Inflammatory macrophage (primary cell): ENCODE measurements at regions not wholly inside any gene's neighbourhood (a gene's known extent, or its start where the extent isn't known, plus 50 kb on each side); places are given as distances from the start of the nearest gene placed in this dataset.
"Not testable (repeated sequence)": the region's sequence is repeated elsewhere in the genome, so short reads cannot be mapped to it uniquely, and the experiment has no call there.

Experiments used
- DNase-seq, 2 donors: peaks; one replicate each; pipeline ENCODE4 v3.0.0-alpha.2; 2020 to 2022

DNA sequence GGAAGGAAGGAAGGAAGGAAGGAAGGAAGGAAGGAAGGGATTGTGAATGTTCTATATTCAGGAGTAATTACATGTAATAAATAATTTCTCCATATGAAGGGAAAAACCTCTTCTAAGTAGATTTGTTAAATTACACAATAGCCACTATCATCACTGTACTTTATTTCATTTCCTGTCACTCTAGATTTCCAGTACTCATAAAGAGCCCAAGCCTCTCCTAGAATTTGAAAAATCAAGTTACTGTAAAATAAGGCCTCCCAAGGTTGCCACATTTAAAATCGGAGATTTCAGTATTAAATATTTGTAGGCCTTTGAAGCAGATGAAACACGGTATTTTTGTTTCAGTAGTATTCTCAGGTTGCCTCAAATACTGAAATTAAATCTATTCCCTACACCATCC, 499.0 kb downstream of the CDH10 start:
- no peak for DNase-seq

DNA sequence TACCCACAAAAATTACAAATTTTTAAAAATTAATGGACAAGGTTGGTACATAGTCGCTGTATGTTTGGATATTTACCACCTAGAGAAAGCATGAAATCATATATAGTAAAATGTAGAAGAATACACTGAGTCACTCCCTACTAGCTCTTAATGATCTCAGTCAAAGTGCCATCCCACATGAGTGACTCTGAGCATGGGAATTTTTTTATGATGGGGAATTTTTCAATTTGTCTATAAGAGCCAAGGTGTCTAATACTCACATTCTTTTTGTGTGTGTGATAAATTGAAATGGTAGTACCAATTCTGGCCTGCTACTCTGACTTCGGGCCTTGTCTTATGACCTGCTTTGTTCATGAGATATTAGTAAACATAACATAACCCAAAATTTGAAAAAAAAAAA, 483.2 kb downstream of the CDH10 start:
- no peak for DNase-seq

DNA sequence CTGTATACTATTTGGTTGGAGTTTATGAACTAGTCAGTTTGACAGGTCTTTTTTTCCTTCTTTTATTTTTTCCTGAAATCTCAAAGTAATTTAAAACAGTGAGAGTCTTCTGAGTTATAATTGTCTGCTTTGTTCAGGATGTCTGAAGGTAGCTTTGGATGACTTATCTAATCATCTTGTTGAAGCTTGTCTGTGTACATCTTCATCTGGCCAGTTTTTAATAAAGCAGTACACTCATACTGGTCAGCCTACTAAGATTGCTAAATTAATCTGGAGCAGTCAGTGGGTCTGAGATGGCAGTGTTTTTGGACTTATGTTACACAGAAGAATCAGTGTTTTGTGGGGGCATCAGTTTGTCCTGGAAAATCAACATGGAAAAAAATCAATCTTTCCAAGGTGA, 482.4 kb downstream of the CDH10 start:
- no peak for DNase-seq

DNA sequence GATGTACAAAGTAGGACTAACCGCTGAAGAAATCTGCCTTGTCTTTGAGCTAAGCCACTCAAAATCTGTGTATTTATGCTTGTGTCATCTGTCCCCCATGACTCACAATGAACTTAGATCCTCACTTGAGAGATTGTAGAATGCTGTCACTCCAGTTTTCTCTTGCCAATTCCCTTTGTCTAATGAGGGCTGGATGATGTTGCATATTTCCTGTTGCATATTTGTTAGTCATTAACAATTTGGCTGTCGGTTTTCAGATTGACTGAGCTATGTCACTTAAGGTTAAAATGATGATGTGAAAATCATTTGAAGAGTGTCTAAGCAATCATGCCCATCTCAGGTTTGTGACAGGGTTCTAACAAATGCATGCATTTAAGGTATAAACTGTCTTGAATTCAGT, 481.7 kb downstream of the CDH10 start:
- no peak for DNase-seq

DNA sequence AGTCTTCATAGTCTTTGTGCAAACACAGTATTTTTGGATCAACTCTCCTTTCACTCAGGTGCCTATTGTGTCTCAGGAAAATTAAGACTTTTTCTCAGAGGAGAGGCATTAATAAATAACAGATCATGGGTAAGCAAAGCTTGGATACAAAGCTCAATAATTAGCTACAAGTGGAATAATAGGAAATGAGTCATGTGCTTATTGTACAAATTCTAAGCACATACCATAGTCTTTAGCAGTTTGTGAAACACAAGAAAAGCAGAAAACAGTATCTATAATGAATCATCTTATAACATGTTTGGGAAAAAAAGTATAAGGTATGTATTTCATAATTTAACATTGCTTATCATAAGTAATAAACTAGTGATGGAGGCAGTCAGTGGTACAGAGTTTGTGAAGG, 477.0 kb downstream of the CDH10 start:
- DNase-seq: no peak

DNA sequence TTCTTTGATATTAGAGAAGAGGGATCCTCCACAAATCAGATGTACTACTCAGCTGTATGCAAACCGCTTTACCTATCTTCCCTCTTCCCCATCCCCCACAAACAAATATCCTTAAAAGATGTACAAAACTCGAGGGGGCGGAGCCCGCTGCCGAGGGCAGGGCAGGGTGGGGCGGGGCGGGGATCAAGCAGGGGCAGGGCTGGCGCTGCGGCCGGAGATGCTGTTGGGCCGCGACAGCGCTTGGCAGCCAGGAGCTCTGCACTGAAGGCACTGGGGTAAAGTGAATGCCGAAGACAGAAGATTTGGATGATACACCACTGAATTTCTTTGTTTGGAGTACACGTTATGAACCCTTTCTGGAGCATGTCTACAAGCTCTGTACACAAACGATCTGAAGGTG, 474.8 kb downstream of the CDH10 start:
- no peak for DNase-seq

DNA sequence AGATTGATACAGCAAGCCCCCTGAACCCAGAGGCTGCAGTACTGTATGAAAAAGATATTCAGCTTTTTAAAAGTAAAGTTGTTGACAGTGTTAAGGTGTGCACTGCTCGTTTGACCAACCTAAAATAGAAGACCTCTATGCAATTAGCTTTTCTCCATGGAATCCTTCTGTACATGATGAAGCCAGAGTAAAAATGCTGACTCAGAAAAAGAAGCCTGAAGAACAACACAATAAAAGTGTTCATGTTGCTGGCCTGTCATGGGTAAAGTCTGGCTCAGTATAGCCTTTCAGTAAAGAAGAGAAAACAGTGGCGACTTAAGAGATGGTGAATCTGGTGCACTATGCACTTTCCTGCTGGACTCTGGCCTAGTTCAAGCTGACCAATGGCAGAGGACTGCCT, 473.8 kb downstream of the CDH10 start:
- DNase-seq: not testable (repeated sequence)

DNA sequence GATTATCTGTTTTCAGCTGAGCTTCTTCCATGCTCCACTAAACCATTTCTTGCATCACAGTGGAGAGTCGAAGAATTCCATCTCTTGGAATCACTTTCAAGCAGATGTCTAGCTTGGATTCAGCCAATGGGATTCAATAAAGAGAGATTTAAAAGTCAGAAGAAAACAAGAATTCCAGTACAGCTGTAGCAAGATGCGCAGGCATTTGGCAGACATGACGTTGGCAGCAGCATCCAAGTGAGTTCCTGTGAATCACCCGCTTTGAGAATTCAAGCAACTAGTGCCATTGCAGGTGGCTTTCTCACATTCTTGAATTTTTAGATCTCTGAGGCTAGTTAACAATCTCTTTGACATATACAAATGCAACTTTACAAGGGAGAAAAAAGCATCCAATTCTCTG, 467.0 kb downstream of the CDH10 start:
- DNase-seq: no peak

DNA sequence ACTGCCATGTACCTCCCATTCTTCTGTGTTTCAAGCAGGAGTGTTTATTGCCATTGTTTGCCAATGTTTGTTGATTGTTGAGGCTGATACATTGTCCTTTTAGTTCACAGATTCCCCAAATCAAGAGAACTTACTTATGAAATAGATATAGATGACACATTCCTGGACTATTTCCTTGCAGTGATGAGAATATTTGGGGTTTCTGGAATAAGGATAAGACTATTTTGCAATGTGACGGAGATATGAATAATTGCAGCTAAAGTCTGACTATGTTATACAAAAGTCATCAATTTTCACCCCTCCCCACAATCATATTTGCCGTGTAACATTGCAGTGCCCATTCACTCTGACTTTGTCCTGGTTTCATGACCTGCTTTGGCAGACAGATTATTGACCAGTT, 460.8 kb downstream of the CDH10 start:
- no peak for DNase-seq

DNA sequence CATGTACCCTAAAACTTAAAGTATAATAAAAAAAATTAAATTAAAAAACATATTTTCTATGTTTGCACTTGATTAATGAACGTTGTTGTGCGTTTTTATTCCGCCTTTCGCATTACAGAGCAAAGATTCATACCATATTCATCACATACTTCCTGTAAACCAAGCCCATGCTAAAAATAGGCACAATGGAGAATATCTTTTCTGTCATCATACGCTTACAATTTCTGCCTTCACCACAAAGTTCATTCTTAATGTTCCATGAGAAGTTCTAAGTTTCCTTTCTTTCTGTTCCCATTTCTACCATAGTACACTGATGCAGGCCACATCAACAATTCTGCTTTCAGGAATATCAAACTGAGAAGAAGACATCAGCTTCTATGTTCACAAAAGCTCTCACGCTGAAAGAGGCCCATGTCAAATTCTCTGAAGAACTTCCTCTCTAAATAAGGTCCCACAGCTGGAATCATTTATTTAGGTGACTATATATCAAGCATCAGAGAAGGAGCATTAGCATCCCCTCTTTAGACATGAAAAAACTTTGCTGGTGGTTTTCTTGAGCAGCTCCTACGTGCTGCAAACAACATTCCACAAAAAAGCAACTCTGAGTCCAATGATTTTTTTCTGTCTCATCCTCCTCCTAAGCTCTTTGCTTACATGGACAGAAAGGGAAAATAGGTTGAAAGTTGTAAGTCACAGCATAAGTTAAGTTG, 456.4 kb downstream of the CDH10 start:
- no peak for DNase-seq

DNA sequence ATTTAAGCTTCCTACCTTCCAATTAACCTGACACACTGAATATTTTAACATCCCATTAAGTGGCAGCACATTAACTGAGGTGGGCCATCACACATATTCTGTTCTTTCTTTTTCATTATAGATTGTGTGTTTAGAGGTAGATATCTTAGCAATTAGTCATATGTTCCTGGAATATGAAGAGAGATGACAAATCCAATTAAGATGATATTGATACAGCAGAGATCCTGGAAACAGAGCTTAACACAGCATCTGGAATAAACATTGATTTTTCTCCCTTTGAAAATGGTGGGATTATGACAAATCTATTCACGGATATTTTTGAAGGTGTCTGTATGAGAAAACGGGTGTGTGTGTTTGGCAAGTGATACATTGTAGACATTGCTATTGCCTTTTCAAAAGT, 448.0 kb downstream of the CDH10 start:
- DNase-seq: no peak

DNA sequence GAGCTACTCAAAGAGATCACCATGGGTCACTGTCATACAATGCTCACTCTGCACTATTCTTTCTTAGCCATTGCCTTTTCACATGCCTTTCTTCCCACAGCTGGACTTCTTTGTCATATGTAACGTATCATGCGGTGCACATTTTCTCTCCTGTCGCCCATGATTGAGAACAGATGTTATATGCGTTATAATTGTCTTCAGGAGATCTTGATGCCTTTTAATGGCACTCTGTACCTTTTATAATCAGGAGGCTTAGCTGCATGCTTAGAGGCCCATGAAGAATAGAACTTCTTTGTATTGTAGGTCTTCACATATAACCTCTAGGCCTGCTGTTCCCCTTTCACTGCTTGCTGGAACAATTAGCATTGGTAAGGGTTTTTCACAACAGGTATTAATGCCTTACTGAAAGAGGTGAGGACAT, 436.1 kb downstream of the CDH10 start:
- DNase-seq: no peak

DNA sequence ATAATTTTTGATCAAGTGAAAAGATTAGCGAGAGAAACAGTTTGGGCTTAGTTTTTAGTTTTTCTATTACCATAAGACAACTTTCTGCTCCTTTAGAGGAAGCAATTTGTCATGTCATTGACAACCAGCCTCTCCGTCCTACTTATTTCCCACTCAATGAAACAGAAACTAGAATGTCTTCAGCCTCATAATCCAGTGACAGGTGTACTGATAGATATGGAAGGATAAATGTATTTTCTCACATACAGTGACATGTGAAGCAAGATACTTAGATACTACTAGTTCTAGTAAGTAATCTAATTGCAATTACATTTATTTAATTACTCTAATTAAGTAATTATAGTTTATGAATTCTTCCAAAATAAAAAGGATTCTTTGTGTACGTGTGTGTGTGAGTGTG, 429.7 kb downstream of the CDH10 start:
- DNase-seq: no peak

DNA sequence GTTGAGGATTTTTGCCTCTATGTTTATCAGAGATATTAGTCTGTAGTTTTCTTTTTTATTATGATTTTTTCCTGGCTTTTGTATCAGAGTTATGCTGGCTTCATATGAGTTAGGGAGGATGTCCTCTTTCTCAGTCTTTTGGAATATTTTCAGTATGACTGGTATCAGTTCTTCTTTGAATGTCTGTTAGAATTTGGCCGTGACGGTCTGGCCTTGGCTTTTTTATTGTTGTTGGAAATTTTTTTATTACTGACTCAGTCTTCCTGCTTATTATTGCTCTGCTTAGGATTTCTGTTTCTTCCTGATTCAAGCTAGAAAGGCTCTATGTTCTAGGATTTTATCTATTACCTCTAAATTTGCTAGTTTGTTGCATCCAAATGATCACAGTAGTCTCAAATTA, 421.9 kb downstream of the CDH10 start:
- no peak for DNase-seq

DNA sequence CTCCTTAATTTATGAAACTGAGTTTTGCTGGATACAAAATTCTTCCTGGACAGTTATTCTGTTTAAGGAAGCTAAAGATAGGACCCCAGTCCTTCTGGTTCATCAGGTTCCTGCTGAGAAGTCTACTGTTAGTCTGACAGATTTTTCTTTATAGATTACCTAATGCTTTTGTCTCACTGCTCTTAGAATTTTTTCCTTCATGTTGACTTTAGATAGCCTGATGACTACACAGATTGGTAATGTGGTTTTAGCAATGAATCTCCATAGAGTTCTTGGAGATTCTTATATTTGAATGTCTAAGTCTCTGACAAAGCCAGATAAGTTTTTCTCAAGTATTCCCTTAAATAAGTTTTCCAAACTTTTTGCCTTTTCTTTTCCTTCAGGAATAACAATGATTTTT, 419.7 kb downstream of the CDH10 start:
- no peak for DNase-seq

DNA sequence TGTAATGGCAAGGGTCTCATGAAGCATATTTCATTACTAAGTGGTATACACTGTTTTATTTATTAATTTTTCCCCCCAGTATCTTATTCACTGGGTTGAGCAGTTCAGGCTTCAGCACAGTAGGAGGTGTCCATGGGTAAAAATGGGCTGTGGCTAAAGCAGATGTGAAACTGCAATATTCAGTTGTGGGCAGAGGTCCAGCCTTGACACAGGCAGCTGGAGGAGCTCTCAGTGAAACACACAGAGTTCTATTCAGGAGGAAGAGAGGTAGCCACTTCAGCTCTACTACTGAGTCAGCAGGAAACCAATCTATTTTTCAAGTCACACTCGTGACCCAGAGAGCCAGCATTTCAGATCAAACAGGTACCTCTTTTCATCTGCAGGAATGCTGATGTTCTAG, 418.3 kb downstream of the CDH10 start:
- DNase-seq: no peak

DNA sequence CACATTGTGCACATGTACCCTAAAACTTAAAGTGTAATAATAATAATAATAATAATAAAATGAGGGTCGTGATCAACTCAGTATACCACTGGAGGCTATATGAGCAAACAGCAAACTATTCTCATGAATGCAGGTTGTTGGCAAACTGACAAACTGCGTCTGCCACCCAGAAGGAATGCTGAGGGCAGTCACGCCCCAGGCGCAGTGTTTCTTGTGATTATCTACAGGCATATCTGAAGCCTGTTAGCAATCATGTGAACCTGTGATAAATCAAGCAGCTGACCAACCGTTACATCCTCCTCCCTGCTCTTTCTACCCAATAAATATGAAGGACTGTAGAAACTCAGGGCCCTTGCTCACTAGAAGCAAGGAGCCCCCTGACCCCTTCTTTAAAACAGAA, 416.9 kb downstream of the CDH10 start:
- not testable (repeated sequence) for DNase-seq

DNA sequence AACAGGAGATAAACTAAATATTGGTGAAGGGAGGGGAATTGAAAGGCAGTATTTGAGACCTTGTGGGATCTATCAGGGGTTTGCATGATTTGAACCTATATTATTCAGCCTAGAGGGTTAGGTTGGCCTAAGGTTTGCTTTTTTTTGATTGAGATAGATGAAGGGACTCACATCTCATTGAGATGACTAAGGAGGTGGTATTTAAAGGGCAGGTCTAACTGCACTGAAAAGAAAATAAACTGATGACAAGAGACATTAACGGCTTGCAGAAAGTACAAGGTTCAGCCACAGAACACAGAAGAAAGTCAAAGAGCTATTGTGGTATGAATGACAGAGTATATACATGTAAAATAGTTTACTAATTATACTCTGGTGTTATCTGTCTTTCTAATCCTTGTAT, 412.7 kb downstream of the CDH10 start:
- no peak for DNase-seq

DNA sequence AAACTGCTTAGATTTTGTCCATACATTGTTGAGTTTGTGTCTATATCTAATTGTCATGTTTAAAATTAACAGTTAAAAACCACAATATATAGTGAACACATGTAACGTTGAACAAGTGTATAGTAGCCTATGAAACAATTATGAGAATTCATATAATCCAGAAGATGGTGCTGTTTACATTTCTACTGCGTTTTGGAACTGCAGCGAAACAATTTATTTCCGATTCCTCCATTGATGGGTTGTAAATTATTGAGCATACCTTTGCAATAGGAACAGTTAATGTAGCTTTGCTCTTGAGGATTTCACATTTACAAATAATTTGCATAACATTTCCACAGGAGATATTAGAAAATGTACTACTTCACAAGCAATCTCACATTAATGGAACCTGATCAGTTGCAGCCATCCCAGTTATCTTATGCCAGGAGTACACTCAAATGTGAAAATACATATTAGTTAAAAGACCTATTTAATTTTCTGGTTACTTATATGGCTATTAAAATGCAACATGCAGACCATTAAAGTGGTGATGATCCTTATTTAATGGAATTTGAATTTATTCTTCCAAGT, 411.8 kb downstream of the CDH10 start:
- DNase-seq: no peak

DNA sequence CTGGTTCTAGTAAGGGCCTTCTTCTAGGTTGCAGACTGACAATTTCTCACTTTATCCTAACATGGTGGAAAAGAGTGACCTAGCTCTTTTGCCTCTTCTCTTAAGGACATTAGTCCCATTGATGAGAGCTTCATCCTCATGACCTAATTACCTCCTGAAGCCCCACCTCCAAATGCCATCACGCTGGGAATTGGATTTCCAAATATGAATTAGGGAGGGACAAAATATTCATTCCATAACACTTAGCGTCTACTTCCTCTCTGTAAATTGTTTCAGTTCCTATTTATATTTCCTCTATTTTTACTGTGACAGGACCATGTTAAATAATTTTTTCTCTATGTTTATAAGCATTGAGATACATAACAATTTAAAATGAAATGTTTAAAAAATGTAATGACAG, 408.8 kb downstream of the CDH10 start:
- peak; percentile 35 to 73 for DNase-seq

DNA sequence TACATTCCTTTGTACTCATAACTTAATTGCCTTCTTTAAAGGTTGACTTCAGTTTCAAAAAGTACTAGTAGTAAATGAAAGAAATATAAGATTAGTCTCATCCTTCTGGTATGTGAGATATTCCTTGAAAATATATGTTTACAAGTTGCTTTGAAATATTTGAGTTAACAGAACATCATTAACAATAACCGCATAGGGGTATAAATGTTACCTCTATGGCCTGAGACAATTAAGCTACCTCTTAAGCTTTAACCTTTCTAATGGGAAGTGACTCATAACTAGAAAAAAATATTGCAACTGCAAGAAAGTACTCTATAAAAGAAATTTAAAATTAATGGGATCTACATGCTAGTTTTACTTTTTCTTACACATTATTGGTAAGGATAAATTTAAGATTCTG, 399.0 kb downstream of the CDH10 start:
- no peak for DNase-seq

DNA sequence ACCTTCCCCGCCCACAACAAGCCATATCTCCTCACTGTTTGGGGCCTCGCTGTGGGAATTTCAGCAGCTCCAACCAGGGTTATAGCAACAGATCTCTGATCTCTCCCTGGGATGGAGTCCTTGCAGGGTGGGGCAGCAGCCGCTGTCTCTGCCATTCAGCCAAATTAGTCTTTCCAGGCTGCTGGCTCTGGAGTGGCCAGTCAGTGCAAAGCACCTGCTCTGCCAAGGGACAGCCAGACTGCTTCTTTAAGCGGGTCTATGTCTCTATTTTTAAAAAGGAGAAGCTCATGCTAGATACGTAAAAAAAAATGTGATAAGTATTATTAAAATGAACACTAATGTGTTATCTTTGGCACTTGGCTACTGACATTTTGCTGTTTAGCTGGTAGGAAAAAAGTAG, 380.2 kb downstream of the CDH10 start:
- DNase-seq: no peak

DNA sequence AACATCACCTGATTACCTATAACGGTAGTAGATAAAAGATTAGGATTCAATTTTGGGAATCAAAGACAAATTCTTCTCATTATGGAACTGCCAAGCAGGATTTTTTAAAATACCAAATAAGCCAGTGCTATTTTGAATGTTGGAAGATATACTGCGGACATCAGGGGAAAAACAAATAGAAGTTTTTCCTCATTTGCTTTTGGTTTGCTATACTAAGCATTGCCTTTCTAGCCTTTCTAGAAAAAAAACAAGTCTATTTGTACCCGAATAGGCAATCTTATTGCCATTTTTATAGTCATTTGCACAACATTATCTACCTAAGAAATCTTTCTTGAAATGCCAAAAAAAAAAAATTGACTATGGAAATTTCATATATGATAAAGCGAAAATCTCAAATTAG, 379.5 kb downstream of the CDH10 start:
- DNase-seq: no peak

DNA sequence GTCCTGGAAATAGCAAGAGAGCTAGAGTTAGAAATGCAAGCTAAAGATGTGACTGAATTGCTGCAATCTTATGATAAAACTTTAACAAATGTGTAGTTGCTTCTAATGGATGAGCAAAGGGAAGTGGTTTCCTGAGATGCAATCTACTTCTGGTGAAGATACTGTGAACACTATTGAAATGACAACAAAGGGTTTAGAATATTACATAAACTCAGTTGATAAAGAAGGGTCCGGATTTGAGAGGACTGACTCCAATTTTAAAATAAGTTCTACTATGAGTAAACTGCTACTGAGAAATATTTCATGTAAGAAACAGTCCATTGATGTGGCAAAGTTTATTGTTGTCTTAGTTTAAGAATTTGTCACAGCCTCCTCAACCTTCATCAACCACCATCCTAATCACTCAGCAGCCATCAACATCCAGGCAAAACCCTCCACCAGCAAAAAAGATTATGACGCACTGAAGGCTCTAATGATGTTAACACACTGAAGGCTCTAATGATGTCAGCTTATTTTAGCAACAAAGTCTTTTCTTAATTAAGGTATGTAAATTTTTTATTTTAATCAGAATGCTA, 376.2 kb downstream of the CDH10 start:
- DNase-seq: no peak

DNA sequence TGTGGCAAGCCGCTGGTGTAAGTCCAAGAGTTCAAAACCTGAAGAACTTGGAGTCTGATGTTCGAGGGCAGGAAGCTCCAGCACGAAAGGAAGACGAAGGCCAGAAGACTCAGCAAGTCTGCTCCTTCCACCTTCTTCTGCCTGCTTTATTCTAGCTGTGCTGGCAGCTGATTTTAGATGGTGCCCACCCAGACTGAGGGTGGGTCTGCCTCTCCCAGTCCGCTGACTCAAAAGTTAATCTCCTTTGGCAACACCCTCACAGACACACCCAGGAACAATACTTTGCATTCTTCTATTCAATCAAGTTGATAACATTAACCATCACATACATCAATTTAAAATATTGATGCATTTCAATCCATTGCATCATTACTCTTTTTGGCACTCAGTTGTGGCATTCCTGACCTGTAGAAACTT, 373.1 kb downstream of the CDH10 start:
- not testable (repeated sequence) for DNase-seq
